CD4-positive, alpha-beta T cell (primary cell): ENCODE measurements at regions not wholly inside any gene's neighbourhood (a gene's known extent, or its start where the extent isn't known, plus 50 kb on each side); places are given as distances from the start of the nearest gene placed in this dataset.

ENCODE experiments used
- ATAC-seq: fragments of 200-7000 bp; cut with Tn5 transposase; one replicate; pipeline ENCODE4 v1.10.0; 2022; ENCODE audit warnings: mild to moderate bottlenecking; ENCODE audit not compliant: poor library complexity
- CTCF ChIA-PET: fragments of 350-600 bp; sonication (Branson Sonifier 250); formaldehyde crosslinking; loops from one replicate; lab custom pipeline; 2021; ENCODE audit warnings: antibody characterized with exemption, inconsistent platforms; lab: Charles Lee
- POLR2A ChIA-PET: fragments of 350-600 bp; sonication (Branson Sonifier 250); formaldehyde crosslinking; loops from one replicate; lab custom pipeline; 2021; ENCODE audit warnings: antibody characterized with exemption, inconsistent platforms; lab: Charles Lee
- DNase-seq, 14 experiments: peaks; one replicate each; pipeline ENCODE4 v3.0.0-alpha.2; 2013 to 2020; ENCODE audit warnings: mixed read lengths in 2 of 14
- H3K27ac ChIP-seq, 2 donors: one replicate each; pipeline versions ENCODE4 v1.5.1 to v1.7.0; 2013; ENCODE audit warnings: low read length in 2 of 2, low read depth in 1 of 2, mild to moderate bottlenecking in 1 of 2
- H3K27me3 ChIP-seq, 2 experiments: 1 replicate in 1 of 2; 2 replicates in 1 of 2; pipeline versions ENCODE4 v1.6.1 to v1.7.0; 2013; ENCODE audit warnings: low read length in 2 of 2, control low read depth in 1 of 2, mild to moderate bottlenecking in 1 of 2, moderate library complexity in 1 of 2; ENCODE audit not compliant: insufficient read depth in 2 of 2, control insufficient read depth in 1 of 2
- H3K36me3 ChIP-seq: one replicate; pipeline ENCODE4 v1.6.1; 2013; ENCODE audit warnings: low read length, control low read depth; ENCODE audit not compliant: insufficient read depth
- H3K4me1 ChIP-seq: one replicate; pipeline ENCODE4 v1.6.1; 2013; ENCODE audit warnings: low read length, control low read depth; ENCODE audit not compliant: insufficient read depth
- H3K4me3 ChIP-seq: one replicate; pipeline ENCODE4 v1.5.1; 2013; ENCODE audit warnings: mild to moderate bottlenecking, low read length, moderate library complexity
- H3K9me3 ChIP-seq, 2 experiments: 1 replicate in 1 of 2; 2 replicates in 1 of 2; pipeline versions ENCODE4 v1.6.1 to v1.7.0; 2013; ENCODE audit warnings: low read length in 2 of 2, mild to moderate bottlenecking in 2 of 2, control low read depth in 1 of 2, moderate library complexity in 1 of 2; ENCODE audit not compliant: control insufficient read depth in 1 of 2, insufficient read depth in 1 of 2
- H3K27ac Mint-ChIP-seq: one replicate; pipeline ENCODE4 v1.8.0; 2020; ENCODE audit warnings: mixed read lengths
- H3K27me3 Mint-ChIP-seq: one replicate; pipeline ENCODE4 v1.8.0; 2021; ENCODE audit warnings: mixed read lengths
- H3K36me3 Mint-ChIP-seq: one replicate; pipeline ENCODE4 v1.8.0; 2021; ENCODE audit warnings: low read depth, mixed read lengths
- H3K4me1 Mint-ChIP-seq: one replicate; pipeline ENCODE4 v1.8.0; 2021; ENCODE audit warnings: low read depth, mixed read lengths
- H3K4me3 Mint-ChIP-seq: one replicate; pipeline ENCODE4 v1.8.0; 2020; ENCODE audit warnings: mild to moderate bottlenecking, mixed read lengths
- H3K9me3 Mint-ChIP-seq: one replicate; pipeline ENCODE4 v1.8.0; 2020; ENCODE audit warnings: mixed read lengths
- CTCF ChIP-seq: fragments of 200-600 bp; IDR thresholded peaks from one replicate; pipeline ENCODE4 v1.8.0; 2022; ENCODE audit warnings: antibody characterized with exemption, mild to moderate bottlenecking
- intact Hi-C, 2 experiments: fragments of 100-400 bp; cut with DNase I in 1 of 2; cut with micrococcal nuclease in 1 of 2; formaldehyde crosslinking; loops; one replicate each; pipeline versions ENCODE4 v1.15.1 to v1.9.0; 2023 to 2025; cut with DNase I, micrococcal nuclease

GRCh38 chr12:115191342-115191741, 507.4 kb upstream of the TBX3 start:
- CTCF ChIA-PET: no interaction called here
- POLR2A ChIA-PET: no interaction called here
- no peak overlapping the region for H3K27ac Mint-ChIP-seq

GRCh38 chr12:115190010-115190770, 506.2 kb upstream of the TBX3 start:
- Mint-ChIP-seq H3K27me3 (no peaks in the 10 kb centered on the region), H3K27ac (no peak overlapping the region), H3K4me3 (no peak overlapping the region), H3K36me3 (no peaks in the 10 kb centered on the region), H3K9me3 (peaks cover 8% of the 10 kb centered on the region), H3K4me1 (no peaks in the 10 kb centered on the region)
- TF ChIP-seq CTCF: no peak
- Histone ChIP-seq H3K27ac (no peak overlapping the region), H3K9me3 (peaks cover 0 to 15% of the 10 kb centered on the region in 2 experiments), H3K4me3 (no peak overlapping the region), H3K27me3 (no peaks in the 10 kb centered on the region), H3K4me1 (no peaks in the 10 kb centered on the region), H3K36me3 (no peaks in the 10 kb centered on the region)
- intact Hi-C loops: no loop called here
- POLR2A ChIA-PET: no interaction called here
- CTCF ChIA-PET: no interaction called here
- DNase-seq (no peak), ATAC-seq (no peak)

More at GRCh38 chr12:115191342-115191741, 507.4 kb upstream of the TBX3 start:
- no peak for TF ChIP-seq CTCF
- H3K4me1 ChIP-seq: no peaks in the 10 kb centered on the region
- no peak overlapping the region for H3K27ac ChIP-seq
- intact Hi-C loops: no loop called here
- H3K27me3 Mint-ChIP-seq: no peaks in the 10 kb centered on the region
- H3K36me3 ChIP-seq: no peaks in the 10 kb centered on the region
- peaks cover 0 to 9% of the 10 kb centered on the region in 2 experiments for H3K9me3 ChIP-seq
- DNase-seq (no peak), ATAC-seq (no peak)
- no peaks in the 10 kb centered on the region for H3K36me3 Mint-ChIP-seq
- no peak overlapping the region for H3K4me3 Mint-ChIP-seq
- no peak overlapping the region for H3K4me3 ChIP-seq
- no peaks in the 10 kb centered on the region for H3K4me1 Mint-ChIP-seq
- no peaks in the 10 kb centered on the region for H3K27me3 ChIP-seq
- H3K9me3 Mint-ChIP-seq: peaks cover 4% of the 10 kb centered on the region

- no peaks in the 10 kb centered on the region for H3K27me3 ChIP-seq
- ATAC-seq (no peak), DNase-seq (no peak)
- no peaks in the 10 kb centered on the region for H3K4me1 ChIP-seq
- no peaks in the 10 kb centered on the region for H3K27me3 Mint-ChIP-seq
- H3K4me3 Mint-ChIP-seq: no peak overlapping the region
- TF ChIP-seq CTCF: no peak
- POLR2A ChIA-PET: no interaction called here
- peaks cover 4 to 6% of the 10 kb centered on the region in 2 experiments for H3K9me3 ChIP-seq
- no peak overlapping the region for H3K27ac ChIP-seq
- H3K4me1 Mint-ChIP-seq: no peaks in the 10 kb centered on the region
- no peaks in the 10 kb centered on the region for H3K36me3 ChIP-seq
- no peaks in the 10 kb centered on the region for H3K36me3 Mint-ChIP-seq
- intact Hi-C loops: no loop called here
- no peak overlapping the region for H3K27ac Mint-ChIP-seq
- CTCF ChIA-PET: no interaction called here
- no peak overlapping the region for H3K4me3 ChIP-seq
- H3K9me3 Mint-ChIP-seq: peaks cover 8% of the 10 kb centered on the region
These were observed 501.5 kb upstream of the TBX3 start for GRCh38 chr12:115185506-115185905.
